ENCODE measurements at regions not wholly inside any gene's neighbourhood (a gene's known extent, or its start where the extent isn't known, plus 50 kb on each side); places are given as distances from the start of the nearest gene placed in this dataset.

DNA sequence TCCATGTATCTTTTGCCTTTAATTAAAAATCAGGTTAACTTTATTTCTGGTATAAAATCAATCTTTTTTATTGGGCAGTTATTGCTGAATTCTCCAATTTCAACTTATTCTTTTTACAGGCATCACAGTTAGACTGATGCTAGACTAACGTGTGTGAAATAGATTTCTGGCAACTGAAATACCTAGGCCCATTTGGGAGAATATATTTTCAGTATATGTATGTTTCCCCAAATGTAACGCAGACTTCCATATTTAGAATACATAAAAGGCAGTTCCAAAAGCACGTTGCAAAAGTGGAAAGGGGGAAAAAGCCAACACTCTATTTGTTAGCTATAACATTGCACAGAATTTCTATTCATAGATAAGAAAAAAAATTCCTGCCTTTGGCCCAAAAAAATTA is 297.0 kb downstream of the ATP23 start:
- Histone ChIP-seq H3K36me3 (ENCODE audit: control insufficient read depth, insufficient read depth, low read length) (no peaks in the 10 kb centered on the region), H2AK9ac (replicated peaks; ENCODE audit: low read depth, low read length, poor library complexity) (no peak overlapping the region), H2BK15ac (ENCODE audit: low read depth, low read length) (no peak overlapping the region), H2BK5ac (ENCODE audit: low read depth, low read length, poor library complexity, severe bottlenecking) (no peak overlapping the region), H3K79me1 (ENCODE audit: low read depth in 1 of 2, low read length in 2 of 2) (no peaks in the 10 kb centered on the region), H3K4me1 (ENCODE audit: control insufficient read depth, insufficient read depth, low read length) (peaks cover 1% of the 10 kb centered on the region; the same call in 1 of the 2 replicates), H4K20me1 (ENCODE audit: insufficient read depth, low read length) (no peaks in the 10 kb centered on the region), H2BK20ac (ENCODE audit: low read depth, low read length) (no peak overlapping the region), H3K9me1 (ENCODE audit: insufficient read depth, low read length) (peaks cover 3% of the 10 kb centered on the region; the same call in 1 of the 2 replicates), H3K9me3 (ENCODE audit: control insufficient read depth, insufficient read depth, low read length) (no peaks in the 10 kb centered on the region), H3K18ac (ENCODE audit: low read depth, low read length) (no peak overlapping the region), H4K5ac (ENCODE audit: low read depth, low read length) (no peak overlapping the region), H3K4me2 (ENCODE audit: low read depth, low read length) (no peak overlapping the region), H3K23ac (ENCODE audit: low read depth, low read length) (no peak overlapping the region), H4K8ac (ENCODE audit: low read depth in 2 of 2, low read length in 2 of 2) (no peak overlapping the region), H3K56ac (ENCODE audit: extremely low read depth, insufficient read depth, low read length) (no peak overlapping the region), H2AFZ (replicated peaks; ENCODE audit: low read length, poor library complexity) (no peak overlapping the region), H3K9ac (ENCODE audit: low read depth, low read length) (no peak overlapping the region), H3K14ac (replicated peaks; ENCODE audit: low read depth, low read length) (no peak overlapping the region), H3K4ac (ENCODE audit: low read depth, low read length) (no peak overlapping the region), H2AK5ac (ENCODE audit: low read depth, low read length) (no peak overlapping the region), H3K4me3 (ENCODE audit: insufficient read depth, low read depth, low read length) (no peak overlapping the region), H2BK120ac (ENCODE audit: low read depth, low read length) (no peak overlapping the region), H3K27ac (ENCODE audit: insufficient read depth, low read length) (no peak overlapping the region), H3K27me3 (ENCODE audit: control insufficient read depth, insufficient read depth, low read length) (no peaks in the 10 kb centered on the region; the same call in 1 of the 2 replicates), H4K91ac (ENCODE audit: insufficient read depth, low read depth, low read length) (no peak overlapping the region)
- dilution Hi-C loops (cut with HindIII; ENCODE audit: low sequenced_read_pairs, unreplicated experiment) (no loop called here), in situ Hi-C loops (cut with MboI; ENCODE audit: low sequenced_read_pairs) (no loop called here), intact Hi-C loops (cut with micrococcal nuclease) (no loop called here)
- DNase-seq (no peak), ATAC-seq (ENCODE audit: low read depth) (no peak)
- ChIA-PET CTCF (no interaction called here), POLR2A (ENCODE audit: unreplicated experiment) (no interaction called here)
- TF ChIP-seq RCOR1 (IDR thresholded peaks at IDR 0.05; ENCODE audit: insufficient replicate concordance, low read length) = no peak
- no CpG with 5 or more reads among the region's 3 CpGs for WGBS, 2 experiments (ENCODE audit: extremely low coverage in 2 of 2, insufficient read length in 1 of 2)
- BruUV-seq (replicated peaks) = no TSS peak
